ENCODE measurements at regions not wholly inside any gene's neighbourhood (a gene's known extent, or its start where the extent isn't known, plus 50 kb on each side); places are given as distances from the start of the nearest gene placed in this dataset.

DNA sequence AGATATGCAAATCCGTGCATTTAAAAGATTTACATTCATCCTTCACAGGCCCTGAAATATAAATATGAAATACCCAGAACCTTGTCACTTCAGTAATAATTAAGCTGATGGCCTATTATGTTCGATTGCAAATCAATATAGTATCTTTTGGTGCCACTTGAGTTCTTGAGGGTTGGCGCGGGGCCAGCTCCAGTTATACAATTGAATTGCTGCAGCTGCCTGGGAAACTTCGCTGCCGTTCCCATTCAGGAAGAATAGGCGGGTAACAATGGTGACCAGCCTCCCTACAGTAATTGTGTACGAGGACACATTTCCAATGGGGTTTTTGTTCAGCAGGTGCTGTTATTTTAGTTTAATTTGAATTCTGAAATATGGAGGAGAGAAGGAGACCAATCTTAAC, 451.2 kb downstream of the INSC start:
- TF ChIP-seq, protein P1, sequence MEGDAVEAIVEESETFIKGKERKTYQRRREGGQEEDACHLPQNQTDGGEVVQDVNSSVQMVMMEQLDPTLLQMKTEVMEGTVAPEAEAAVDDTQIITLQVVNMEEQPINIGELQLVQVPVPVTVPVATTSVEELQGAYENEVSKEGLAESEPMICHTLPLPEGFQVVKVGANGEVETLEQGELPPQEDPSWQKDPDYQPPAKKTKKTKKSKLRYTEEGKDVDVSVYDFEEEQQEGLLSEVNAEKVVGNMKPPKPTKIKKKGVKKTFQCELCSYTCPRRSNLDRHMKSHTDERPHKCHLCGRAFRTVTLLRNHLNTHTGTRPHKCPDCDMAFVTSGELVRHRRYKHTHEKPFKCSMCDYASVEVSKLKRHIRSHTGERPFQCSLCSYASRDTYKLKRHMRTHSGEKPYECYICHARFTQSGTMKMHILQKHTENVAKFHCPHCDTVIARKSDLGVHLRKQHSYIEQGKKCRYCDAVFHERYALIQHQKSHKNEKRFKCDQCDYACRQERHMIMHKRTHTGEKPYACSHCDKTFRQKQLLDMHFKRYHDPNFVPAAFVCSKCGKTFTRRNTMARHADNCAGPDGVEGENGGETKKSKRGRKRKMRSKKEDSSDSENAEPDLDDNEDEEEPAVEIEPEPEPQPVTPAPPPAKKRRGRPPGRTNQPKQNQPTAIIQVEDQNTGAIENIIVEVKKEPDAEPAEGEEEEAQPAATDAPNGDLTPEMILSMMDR (conservative IDR thresholded peaks at IDR 0.05) = no peak
- TF ChIP-seq ZFX (IDR thresholded peaks at IDR 0.05) = no peak
